NCI-H345 treated with DMSO at 0.1 percent for 48 hours (cell line): ENCODE measurements at regions not wholly inside any gene's neighbourhood (a gene's known extent, or its start where the extent isn't known, plus 50 kb on each side); places are given as distances from the start of the nearest gene placed in this dataset.

Source experiments
- DNase-seq: peaks from one replicate; lab custom pipeline; 2025; ENCODE audit not compliant: unreplicated experiment; lab: John Stamatoyannopoulos, UW

- no peak for DNase-seq
These were observed 492.4 kb downstream of the SHISA9 start for GRCh38 chr16:13393816-13394215.

- no peak for DNase-seq
These were observed 493.1 kb downstream of the SHISA9 start for GRCh38 chr16:13394488-13394887.

GRCh38 chr16:13397126-13397525 is 495.7 kb downstream of the SHISA9 start:
- DNase-seq = no peak

GRCh38 chr16:13401641-13402040 is 500.2 kb downstream of the SHISA9 start:
- DNase-seq = no peak

- DNase-seq = no peak
These were observed 501.2 kb downstream of the SHISA9 start for GRCh38 chr16:13402601-13403000.

GRCh38 chr16:13403326-13403725 is 501.9 kb downstream of the SHISA9 start:
- no peak for DNase-seq

GRCh38 chr16:13414154-13414553 is 505.8 kb upstream of the ERCC4 start:
- no peak for DNase-seq

- no peak for DNase-seq
These were observed 500.4 kb upstream of the ERCC4 start for GRCh38 chr16:13419589-13419988.

- no peak for DNase-seq
These were observed 498.2 kb upstream of the ERCC4 start for GRCh38 chr16:13421726-13422125.

GRCh38 chr16:13425836-13426235 is 494.1 kb upstream of the ERCC4 start:
- no peak for DNase-seq

GRCh38 chr16:13426269-13426668 is 493.7 kb upstream of the ERCC4 start:
- DNase-seq = no peak

GRCh38 chr16:13426736-13427135 is 493.2 kb upstream of the ERCC4 start:
- DNase-seq = no peak

- DNase-seq = no peak
These were observed 492.0 kb upstream of the ERCC4 start for GRCh38 chr16:13427943-13428342.

- DNase-seq = no peak
These were observed 490.5 kb upstream of the ERCC4 start for GRCh38 chr16:13429416-13429815.

- DNase-seq = no peak
These were observed 484.5 kb upstream of the ERCC4 start for GRCh38 chr16:13435415-13435814.

- no peak for DNase-seq
These were observed 484.0 kb upstream of the ERCC4 start for GRCh38 chr16:13435873-13436474.

GRCh38 chr16:13436641-13437412 is 483.1 kb upstream of the ERCC4 start:
- DNase-seq = no peak

- DNase-seq = no peak
These were observed 482.6 kb upstream of the ERCC4 start for GRCh38 chr16:13437413-13437795.

- DNase-seq = no peak
These were observed 481.9 kb upstream of the ERCC4 start for GRCh38 chr16:13438064-13438463.

- no peak for DNase-seq
These were observed 480.2 kb upstream of the ERCC4 start for GRCh38 chr16:13439766-13440165.

GRCh38 chr16:13441675-13442074 is 478.3 kb upstream of the ERCC4 start:
- no peak for DNase-seq

GRCh38 chr16:13448346-13448745 is 471.6 kb upstream of the ERCC4 start:
- DNase-seq = no peak

- peak; percentile 84 for DNase-seq
These were observed 466.6 kb upstream of the ERCC4 start for GRCh38 chr16:13453325-13453724.
